HG02642 (cell line): ENCODE measurements at regions not wholly inside any gene's neighbourhood (a gene's known extent, or its start where the extent isn't known, plus 50 kb on each side); places are given as distances from the start of the nearest gene placed in this dataset.
"Not testable (repeated sequence)": the region's sequence is repeated elsewhere in the genome, so short reads cannot be mapped to it uniquely, and the experiment has no call there.

ENCODE experiments used
- ATAC-seq: cut with Tn5 transposase; IDR thresholded peaks from one replicate; pipeline ENCODE4 v1.9.1; 2021; ENCODE audit warnings: mild to moderate bottlenecking; ENCODE audit not compliant: unreplicated experiment, poor library complexity

DNA sequence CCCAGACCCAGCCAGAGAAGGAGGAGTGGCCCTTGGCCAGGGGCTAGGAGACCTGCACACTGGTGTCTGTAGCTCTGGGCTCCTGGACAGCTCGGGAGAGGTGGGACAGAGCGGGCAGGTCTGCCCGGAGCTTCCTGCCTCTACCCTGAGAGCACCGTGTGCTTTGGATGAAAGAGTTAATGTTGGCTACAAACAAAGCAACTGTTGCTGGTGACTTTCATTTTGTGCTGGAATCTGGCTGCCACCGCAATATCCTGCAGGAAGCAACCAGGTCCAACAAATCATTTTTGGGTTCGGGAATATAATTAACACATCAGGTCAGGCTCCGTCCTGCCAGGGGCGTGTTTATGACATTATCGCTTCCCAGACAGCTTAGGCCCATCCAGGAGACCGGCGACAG, 441.8 kb upstream of the MKI67 start:
- ATAC-seq = no peak

DNA sequence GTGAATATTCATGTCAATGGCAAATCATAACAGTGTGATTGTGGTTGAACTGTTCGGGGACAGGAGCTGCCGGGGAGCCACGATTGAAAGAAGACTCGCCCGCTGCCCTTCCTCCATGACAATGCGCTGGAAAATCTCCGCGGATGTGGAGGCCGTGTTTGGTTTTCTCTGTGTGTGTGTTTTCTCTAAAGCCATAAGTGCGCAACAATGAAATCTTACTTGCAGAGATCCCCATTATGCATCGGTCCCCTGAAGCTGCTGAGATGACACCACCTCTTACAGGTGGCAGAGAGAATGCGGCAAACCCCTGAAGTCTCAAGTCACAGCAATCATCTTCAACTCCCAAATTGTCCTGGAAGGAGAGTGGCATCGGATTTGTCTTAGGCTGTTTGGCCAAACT, 442.3 kb upstream of the MKI67 start:
- ATAC-seq = no peak

DNA sequence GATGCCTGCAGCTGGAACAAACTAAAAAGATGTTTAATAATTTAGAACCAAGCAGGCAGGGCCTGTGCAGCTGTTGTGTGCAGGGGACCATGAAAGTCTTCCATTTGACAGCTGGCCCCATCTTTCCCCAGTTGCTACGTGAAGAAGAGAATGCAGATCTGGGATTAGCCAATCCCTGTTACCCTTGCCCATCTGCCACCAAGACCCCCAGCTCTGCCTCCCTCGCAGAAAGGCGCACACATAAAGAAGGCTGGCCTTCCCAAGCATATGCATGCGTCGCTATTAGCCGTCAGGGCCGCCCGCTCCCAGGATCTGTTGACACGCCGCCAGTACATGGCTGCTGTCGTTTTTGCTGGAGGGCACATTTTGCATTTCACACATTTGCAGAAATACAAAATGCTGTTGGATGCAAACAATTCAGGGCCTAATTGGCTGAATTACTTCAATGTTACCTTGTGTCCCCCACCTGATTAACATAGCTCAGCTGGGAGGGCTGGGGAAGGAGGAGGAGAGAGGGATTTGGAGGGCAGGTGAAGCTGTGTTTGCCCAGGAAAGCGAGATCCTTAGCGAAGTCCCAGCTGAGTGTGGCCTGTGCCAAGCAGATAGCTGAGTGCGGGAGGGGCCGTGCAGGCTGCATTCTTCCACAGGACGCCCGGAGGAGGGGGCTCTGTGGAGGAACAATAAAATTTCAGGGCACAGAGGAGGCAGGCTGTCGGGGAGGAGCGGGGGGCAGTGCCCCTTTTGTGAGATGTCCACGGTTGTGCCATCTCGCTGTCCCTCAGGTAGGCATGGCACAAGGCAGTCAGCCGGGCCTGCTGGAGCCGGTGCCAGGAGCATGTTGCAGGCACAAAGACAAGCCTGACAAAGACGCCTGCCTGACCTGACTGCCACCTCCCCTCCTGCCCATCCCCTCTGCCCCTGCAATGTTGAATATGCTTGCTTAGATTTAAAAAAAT, 443.0 kb upstream of the MKI67 start:
- ATAC-seq = no peak

DNA sequence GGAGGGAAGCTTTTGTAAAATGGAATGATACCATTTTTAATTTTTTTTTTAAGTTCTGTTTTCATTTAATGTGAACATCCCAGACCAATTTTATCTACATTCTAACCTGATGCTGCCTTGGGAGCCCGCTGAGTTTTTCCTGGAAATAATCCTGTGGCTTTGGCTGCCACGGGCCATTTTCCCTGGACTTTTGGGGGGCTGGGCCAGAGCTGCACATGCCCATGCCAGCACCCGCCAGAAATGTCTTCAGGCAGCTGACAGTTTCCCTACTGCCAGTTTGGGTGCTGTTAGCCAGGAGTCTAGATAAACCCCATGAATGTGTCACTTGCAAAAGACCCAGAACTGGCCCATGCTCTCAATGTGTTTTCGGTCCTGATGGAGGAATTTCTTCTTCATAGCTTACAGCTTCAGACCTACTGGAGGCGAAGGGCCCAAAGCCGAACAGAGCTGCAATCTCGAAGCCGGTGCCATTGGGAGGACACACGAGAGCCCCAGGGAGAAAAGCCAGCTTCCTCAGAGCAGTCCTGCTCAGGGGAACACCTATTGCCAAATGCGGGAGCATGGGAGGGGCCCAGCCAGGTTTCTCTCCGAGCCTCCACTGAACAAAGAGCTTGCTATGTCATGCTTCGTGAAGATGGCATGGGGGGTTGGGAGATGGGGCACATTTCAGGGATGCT, 444.2 kb upstream of the MKI67 start:
- no peak for ATAC-seq

DNA sequence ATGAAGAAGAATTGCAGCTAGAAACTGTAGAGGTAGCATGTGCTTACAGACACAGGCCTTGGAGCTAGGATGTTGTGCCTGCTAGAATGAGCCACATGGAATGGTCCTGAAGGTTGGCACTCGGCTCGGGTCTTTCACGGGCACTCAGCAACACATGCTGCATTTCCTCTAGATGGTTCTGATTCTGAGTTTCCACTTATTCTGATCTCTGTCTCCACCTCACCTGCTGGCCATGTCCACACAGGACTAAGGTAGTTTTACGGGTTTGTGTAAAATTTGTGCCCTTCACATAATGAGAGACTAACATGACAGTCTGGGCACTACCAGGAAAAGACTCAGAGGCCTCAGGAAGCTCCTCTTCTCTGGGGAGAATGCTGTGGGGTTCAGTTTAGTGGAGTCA, 444.8 kb upstream of the MKI67 start:
- ATAC-seq = no peak

DNA sequence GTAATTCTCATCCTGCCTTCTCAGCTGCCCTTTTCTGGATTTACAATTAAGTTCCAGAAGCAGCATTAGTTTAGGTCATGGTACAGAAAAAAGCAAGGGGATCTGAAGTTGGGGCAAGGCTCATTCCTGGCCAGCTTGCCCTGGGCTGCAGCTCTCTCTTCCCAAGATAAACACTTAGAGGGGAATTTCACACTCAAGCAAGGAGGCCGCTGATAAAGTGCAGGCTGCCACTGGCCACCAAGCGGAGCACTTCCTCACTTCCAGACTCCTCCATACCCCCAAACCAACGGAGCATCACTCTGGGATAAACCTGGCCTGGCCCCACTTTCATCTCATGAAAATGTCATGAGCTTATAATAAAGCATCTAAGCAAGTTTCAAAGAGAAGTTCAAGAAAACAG, 445.5 kb upstream of the MKI67 start:
- no peak for ATAC-seq

DNA sequence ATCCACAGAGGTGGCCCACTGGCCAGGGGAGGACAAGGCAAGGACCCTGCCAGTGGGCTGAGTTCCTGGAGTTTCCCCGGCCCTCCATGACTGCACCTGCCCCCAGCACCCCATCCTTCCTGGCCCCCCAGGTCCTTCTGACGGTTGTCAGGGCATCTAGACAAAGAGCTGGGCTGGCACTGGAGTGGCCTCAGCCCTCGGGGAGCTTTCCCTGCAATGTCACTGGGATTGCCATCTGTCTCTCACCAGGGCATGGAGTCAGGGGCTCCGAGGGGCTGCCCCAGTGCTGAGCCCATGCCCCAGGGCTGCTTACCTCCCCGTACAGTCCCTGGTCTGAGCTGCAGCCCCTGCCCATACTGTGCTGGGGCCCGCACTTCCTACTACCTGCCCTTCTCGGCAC, 446.5 kb upstream of the MKI67 start:
- no peak for ATAC-seq

DNA sequence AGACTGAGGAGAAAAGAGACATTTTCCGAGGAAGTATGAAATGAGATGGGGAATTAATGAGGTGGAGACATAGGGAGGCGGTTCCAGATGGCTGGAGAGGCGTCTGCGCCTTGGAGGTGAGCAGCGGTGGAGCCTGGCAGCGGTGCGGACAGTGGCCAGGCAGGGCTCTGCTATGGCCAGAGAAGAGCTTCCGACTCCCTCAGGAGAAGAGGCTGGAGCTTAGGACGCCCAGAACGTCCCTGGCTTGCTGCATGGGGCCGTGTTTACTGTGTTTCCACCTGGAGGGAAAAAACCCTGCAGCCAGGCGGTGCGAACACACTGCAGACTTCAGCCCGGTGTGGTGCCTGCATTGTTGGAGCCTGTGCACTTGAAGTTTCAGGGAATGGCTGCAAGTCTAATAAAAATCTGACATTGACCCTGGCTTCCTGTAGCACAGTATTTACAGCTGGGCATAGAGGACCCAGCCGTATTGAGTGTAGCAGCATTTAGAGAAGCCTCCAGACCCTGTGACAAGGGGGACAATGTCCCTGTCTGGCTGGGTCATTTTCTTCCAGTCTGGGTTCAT, 447.1 kb upstream of the MKI67 start:
- ATAC-seq = no peak

DNA sequence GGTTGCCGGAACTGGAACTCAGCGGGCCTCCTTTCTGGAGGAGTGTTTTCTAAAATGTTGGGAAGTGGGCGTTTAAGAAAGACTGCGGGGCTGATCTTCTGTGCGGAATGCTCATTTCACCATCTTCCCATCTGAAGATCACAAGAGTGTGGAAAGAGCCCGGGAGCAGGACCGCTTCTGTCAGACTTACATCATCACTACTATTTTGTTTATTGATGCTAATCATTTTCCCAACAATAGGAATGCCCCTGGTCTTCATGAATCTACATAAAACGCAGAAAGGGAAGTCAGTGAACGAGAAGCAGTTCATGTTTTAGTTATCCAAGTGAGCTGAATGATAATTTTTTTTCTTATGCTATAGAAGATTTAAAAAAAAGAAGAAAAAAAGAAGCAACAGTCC, 447.8 kb upstream of the MKI67 start:
- no peak for ATAC-seq

DNA sequence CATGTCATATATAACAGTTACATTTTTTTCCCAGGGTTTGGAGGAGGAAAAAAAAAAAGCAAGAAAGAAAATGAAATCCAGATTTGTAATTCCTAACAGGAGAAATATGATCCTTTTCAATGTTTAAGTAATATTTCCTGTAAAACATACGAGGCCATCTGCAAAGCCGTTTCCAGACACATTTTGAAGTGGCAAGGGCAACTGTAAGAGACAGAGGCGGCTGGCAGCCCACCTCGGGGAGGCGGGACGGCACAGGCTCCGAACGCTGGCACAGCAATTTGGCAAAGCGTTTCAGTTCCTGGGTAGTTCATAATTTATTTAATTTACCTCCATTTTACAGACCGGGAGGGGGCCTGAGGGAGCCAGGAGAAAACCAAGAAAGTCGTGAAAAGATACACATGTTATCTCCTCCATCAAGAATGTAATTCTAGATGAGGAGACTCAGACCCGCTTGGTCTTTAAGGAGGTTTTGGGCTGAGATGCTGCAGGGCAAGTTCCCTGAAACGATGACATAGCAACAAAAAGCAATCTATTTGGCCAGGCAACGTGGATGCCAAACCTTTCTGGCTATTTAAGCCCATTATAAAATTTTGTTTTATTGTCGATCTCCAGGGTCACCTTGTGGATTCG, 448.5 kb upstream of the MKI67 start:
- no peak for ATAC-seq

DNA sequence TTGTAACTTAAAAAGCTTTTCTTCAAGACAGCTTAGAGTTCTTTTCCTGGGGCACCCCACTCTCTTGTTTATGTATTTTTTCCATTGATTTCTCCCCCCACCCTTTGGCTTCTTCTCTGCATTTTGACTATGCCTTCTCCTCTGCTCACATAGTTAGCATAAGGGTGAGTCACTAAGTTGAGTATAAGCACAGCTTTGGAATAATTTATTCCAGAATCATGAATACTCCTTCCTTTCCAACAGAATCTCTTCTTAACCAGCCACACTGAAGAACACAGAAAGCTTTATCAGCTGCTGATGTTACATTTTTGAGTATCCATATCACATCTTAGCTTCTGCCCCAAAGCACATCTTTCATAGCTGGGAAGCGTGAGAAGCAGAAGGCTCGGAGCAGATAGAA, 449.5 kb upstream of the MKI67 start:
- no peak for ATAC-seq

DNA sequence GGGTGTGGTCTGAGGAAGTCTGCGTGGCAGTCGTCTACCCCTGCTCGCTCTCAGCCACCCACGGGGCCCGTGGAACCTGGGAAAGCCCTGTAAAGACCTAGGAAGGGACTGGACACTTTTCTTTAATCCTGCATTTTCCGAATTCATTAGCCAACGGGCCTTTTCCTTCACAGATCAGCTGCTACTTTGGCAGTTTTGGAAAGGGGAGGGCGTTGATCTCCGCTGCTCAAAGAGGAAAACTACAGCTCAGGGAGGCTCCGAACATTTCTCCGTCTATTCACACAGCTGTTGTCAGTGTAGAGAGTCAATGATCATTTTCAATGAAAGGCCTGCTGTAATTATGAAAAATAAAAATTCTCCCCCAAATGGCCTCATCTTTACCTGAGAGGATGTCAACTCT, 450.1 kb upstream of the MKI67 start:
- ATAC-seq = no peak

DNA sequence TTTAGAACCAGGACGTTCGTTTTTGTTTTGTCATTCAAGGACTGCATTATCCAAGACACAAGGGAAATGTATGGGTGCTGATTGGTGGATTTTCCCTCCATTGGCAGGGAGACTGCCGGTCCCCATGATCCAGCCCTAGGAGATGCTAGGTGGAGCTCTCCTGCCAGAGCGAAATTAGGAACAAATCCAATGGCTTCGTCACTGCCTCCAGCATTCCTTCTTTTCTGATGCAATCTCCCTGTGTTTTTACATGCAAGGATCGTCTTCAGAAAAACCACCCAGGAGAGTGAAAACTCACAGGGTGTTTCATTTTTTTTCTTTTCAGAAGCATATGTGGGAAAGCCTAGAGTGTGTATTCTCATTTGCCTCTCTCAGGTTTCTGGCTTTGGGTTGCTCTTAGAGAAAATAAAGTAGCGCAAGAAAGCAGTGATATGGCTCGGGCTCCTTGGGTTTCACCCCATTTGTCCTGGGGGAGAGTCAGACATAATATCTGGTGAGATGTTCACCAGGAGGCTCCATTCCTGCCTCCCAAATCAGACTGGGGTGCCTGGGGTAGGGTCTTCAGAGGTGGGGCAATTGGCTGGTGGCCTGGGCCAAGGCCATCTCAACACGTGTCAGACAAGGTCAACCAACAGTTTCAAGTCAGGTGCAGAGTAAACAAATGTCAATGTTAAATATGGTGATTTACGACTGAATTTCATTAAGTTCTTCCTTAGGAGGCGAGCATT, 450.9 kb upstream of the MKI67 start:
- ATAC-seq = no peak

DNA sequence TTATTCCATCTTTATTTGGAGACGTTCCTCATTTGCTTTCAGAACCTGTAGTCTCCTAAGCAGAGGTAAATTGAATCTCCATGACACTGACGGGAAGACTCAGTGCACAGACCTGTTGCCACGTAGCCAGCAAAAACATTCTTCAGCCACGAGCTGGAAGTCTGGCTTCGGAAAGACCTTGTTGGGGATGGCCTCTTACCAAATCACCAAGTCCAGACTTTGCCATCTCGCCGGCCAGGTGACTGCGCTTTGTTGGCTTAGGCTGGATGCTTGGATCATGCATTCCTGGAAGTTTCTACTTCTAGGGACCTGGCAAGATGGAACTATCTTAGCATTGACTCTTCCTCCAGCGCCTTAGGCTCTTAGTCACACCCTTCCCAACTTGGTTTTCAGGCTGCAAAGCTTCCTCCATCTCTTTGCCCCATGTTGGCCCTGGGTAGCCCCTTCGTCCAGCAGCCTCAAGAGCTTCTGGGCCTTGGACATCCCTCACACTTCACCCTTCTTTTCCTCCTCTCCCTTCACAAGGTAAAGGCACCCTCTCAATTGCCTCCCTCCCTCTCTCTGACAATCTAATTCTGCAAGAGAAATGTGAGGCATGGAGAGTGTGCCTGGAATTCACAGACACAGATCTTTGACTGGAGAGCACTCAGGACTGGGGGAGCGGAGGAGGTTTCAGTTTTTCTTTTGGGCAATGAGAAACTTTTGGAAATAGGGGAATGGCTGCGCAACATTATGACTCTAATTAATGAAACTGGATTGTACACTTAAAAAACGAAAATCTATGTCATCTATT, 451.9 kb upstream of the MKI67 start:
- no peak for ATAC-seq

DNA sequence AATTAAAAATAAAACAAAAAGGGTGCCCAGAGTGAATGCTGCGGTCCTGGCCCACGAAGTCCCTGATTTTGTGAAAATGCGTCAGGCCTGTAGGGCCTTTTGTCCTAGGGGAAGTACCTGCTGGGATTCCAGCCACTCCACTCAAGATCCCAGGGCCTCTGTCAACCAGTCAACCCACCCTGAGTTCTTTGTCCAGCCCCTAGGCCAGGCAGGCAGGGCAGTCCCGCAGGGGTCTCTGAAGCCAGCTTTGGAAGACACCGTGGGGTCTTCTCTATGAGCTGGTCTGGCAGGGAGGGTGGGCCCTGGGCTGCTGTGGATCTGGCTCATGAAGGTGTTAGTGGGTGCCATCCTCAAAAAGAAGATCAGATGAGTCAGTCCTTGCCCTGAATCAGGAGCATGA, 452.5 kb upstream of the MKI67 start:
- no peak for ATAC-seq

DNA sequence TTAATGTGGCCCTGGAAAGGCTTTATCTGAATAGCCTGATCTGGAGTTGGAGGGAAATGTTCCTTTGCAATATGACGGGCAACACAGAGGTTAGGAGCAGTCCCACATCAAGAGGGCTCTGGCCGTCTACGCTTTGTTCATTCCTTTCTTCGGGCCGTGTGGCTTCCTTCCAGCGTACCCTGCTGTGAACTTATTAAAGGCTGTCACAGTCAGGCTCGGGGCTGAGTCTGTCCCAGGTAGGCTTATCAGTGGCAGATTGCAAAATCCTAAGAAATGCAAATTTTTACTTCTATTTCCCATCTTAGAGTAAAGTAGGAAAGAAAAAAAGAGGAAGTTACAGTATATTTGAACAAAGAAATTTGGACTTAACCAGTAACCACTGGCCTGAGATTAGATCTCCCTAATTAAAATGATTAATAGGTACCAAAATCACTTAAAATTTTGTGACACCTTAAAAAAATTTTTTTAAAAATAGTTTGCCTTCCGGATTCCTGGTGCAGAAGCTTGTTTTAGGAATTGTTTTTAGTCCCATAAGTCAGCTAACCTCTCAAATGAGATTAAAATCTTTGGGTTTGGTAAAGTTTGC, 453.1 kb upstream of the MKI67 start:
- ATAC-seq = no peak

DNA sequence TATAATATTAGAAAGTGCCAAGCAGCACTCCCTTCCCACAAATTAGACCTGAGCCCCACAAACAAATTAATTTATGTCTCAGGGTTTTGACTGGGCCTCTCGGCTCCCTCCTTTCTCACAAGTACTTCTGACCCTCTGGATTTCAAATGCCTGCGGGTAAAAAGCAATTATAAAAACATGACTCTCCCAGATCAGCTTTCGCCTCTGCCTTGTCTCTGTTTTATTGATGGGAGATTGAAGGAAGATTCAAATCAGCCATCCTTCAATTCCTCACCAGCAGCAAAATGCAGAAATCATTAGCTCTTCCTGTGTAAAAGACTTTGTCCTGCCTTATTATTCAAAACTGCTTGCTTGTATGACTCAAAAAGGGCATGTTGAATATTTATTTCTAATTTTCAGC, 453.7 kb upstream of the MKI67 start:
- no peak for ATAC-seq

DNA sequence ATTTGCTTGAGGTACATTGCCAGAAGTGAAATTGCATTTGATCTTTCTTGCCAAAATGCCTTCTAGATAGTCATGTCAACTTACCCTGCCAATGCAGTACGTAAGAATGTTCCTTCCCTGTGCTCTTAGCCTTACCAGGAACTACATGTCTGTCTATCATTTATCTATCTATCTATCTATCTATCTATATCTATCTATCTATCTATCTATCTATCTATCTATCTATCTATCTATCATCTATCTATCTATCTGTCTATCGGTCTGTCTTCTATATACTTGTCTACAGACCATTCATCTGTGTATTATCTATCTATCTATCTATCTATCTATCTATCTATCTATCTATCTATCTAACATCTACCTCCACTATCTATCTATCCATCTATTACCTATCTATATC, 456.9 kb upstream of the MKI67 start:
- not testable (repeated sequence) for ATAC-seq

DNA sequence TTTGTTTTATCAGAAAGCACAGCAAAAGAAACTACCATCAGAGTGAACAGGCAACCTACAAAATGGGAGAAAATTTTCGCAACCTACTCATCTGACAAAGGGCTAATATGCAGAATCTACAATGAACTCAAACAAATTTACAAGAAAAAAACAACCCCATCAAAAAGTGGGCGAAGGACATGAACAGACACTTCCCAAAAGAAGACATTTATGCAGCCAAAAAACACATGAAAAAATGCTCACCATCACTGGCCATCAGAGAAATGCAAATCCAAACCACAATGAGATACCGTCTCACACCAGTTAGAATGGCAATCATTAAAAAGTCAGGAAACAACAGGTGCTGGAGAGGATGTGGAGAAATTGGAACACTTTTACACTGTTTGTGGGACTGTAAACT, 460.4 kb upstream of the MKI67 start:
- not testable (repeated sequence) for ATAC-seq
